ENCODE measurements at regions not wholly inside any gene's neighbourhood (a gene's known extent, or its start where the extent isn't known, plus 50 kb on each side); places are given as distances from the start of the nearest gene placed in this dataset.

DNA sequence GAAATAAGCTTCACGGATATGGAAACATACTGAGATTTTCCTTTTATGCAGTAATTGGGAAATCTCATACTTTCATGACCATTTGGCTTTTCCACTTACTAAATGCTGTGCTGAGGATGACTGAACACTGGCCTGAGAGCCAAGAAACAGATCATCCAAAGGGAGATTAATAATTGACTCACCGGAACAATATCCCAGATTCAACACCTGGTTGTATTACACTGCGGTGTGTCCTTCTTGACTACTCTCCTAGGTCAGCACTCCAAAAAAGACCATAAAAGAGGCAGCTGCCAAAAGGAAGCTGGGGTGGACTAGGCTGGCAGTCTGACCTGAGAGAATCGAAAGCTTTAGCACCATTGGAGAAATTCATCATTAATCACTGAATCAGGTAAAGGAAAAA, 469.1 kb downstream of the CBLN2 start:
- DNase-seq (no peak), ATAC-seq (ENCODE audit: low read depth in 2 of 2) (no peak)
- peaks cover 0 to 30% (median 2%) of the 10 kb centered on the region in 7 donors for H3K9me3 Mint-ChIP-seq
- H3K36me3 Mint-ChIP-seq: no peaks in the 10 kb centered on the region
- H3K4me3 Mint-ChIP-seq: no peak overlapping the region
- H3K4me1 Mint-ChIP-seq: no peaks in the 10 kb centered on the region
- no peak overlapping the region for H3K27ac Mint-ChIP-seq
- no peaks in the 10 kb centered on the region for H3K27me3 Mint-ChIP-seq

GRCh38 chr18:72063001-72063400, 481.1 kb downstream of the CBLN2 start:
- H3K27me3 Mint-ChIP-seq: no peaks in the 10 kb centered on the region
- no peaks in the 10 kb centered on the region for H3K36me3 Mint-ChIP-seq
- no peak overlapping the region for H3K27ac Mint-ChIP-seq
- DNase-seq (no peak), ATAC-seq (ENCODE audit: low read depth in 2 of 2) (no peak)
- H3K9me3 Mint-ChIP-seq: peaks cover 0 to 3% (median 0%) of the 10 kb centered on the region in 7 donors
- no peak overlapping the region for H3K4me3 Mint-ChIP-seq
- no peaks in the 10 kb centered on the region for H3K4me1 Mint-ChIP-seq

GRCh38 chr18:72058851-72059250, 485.3 kb downstream of the CBLN2 start:
- no peak overlapping the region for H3K27ac Mint-ChIP-seq
- H3K27me3 Mint-ChIP-seq: no peaks in the 10 kb centered on the region
- ATAC-seq (ENCODE audit: low read depth in 2 of 2): no peak
- H3K4me1 Mint-ChIP-seq: no peaks in the 10 kb centered on the region
- DNase-seq: no peak
- H3K36me3 Mint-ChIP-seq: no peaks in the 10 kb centered on the region
- H3K9me3 Mint-ChIP-seq: peaks cover 0 to 11% (median 2%) of the 10 kb centered on the region in 7 donors
- H3K4me3 Mint-ChIP-seq: no peak overlapping the region

GRCh38 chr18:72056171-72056570, 488.0 kb downstream of the CBLN2 start:
- Mint-ChIP-seq H3K4me1 (no peaks in the 10 kb centered on the region), H3K27ac (no peak overlapping the region), H3K27me3 (no peaks in the 10 kb centered on the region), H3K4me3 (no peak overlapping the region), H3K9me3 (peaks cover 0 to 9% (median 2%) of the 10 kb centered on the region in 7 donors), H3K36me3 (no peaks in the 10 kb centered on the region)
- DNase-seq: no peak
- ATAC-seq (ENCODE audit: low read depth in 2 of 2): no peak

- H3K9me3 Mint-ChIP-seq: peaks cover 0 to 1% (median 0%) of the 10 kb centered on the region in 7 donors
- ATAC-seq (ENCODE audit: low read depth in 2 of 2) (no peak), DNase-seq (no peak)
- no peaks in the 10 kb centered on the region for H3K4me1 Mint-ChIP-seq
- H3K27me3 Mint-ChIP-seq: no peaks in the 10 kb centered on the region
- H3K36me3 Mint-ChIP-seq: no peaks in the 10 kb centered on the region
- H3K4me3 Mint-ChIP-seq: no peak overlapping the region
- H3K27ac Mint-ChIP-seq: no peak overlapping the region
Observed at GRCh38 chr18:72041313-72042032, 502.7 kb downstream of the CBLN2 start.

DNA sequence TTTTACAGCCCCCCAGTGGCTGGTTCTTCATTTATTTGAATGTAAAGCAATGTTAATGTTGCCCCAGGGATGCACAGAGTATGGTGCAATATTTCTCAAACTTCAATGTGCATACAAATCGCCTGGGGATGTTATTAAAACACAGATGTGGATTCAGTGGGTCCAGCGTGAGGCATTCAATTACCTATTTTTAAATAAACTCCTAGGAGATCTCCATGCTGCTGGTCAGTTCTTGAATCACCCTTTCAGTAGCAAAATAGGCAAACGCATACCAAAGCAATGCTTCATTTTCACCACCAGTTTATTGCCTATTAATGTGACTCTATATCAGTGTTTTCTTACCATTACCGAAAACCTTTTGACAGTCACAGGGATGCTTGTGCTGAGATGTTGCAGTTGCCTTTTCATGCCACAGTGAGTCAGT, 530.7 kb downstream of the CBLN2 start:
- no peaks in the 10 kb centered on the region for H3K4me1 Mint-ChIP-seq
- H3K9me3 Mint-ChIP-seq: peaks cover 0 to 4% (median 0%) of the 10 kb centered on the region in 7 donors
- ATAC-seq (ENCODE audit: low read depth in 2 of 2) (no peak), DNase-seq (no peak)
- no peaks in the 10 kb centered on the region for H3K27me3 Mint-ChIP-seq
- no peak overlapping the region for H3K27ac Mint-ChIP-seq
- no peak overlapping the region for H3K4me3 Mint-ChIP-seq
- H3K36me3 Mint-ChIP-seq: no peaks in the 10 kb centered on the region

GRCh38 chr18:71998547-71999097, 545.5 kb downstream of the CBLN2 start:
- ATAC-seq (ENCODE audit: low read depth in 2 of 2) (no peak), DNase-seq (no peak)
- no peaks in the 10 kb centered on the region for H3K4me1 Mint-ChIP-seq
- H3K9me3 Mint-ChIP-seq: peaks cover 0 to 7% (median 3%) of the 10 kb centered on the region in 7 donors
- no peak overlapping the region for H3K4me3 Mint-ChIP-seq
- H3K36me3 Mint-ChIP-seq: no peaks in the 10 kb centered on the region
- no peaks in the 10 kb centered on the region for H3K27me3 Mint-ChIP-seq
- no peak overlapping the region for H3K27ac Mint-ChIP-seq

GRCh38 chr18:71995904-71996465, 548.2 kb downstream of the CBLN2 start:
- Mint-ChIP-seq H3K4me1 (no peaks in the 10 kb centered on the region), H3K9me3 (peaks cover 0 to 7% (median 1%) of the 10 kb centered on the region in 7 donors), H3K36me3 (no peaks in the 10 kb centered on the region), H3K4me3 (no peak overlapping the region), H3K27me3 (no peaks in the 10 kb centered on the region), H3K27ac (no peak overlapping the region)
- ATAC-seq (ENCODE audit: low read depth in 2 of 2) (no peak), DNase-seq (no peak)

DNA sequence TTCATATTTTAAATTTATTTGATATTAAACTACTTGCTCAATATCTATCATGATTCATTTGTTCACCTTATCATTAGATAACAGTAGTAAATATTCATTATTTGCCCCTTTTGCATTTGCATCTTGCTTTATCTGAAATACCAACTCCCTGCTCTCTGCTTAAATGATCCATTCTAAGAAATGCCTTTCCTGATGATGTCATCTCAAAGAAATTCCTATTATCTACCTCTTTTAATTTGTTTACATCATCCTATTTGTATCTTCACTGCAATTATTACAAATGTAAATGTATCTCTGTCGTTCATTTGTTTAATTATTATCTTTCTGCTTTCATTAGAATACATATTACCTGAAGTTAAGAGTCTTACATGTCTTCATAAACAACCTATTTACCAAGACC, 549.9 kb downstream of the CBLN2 start:
- Mint-ChIP-seq H3K27me3 (no peaks in the 10 kb centered on the region), H3K27ac (no peak overlapping the region), H3K4me3 (no peak overlapping the region), H3K4me1 (no peaks in the 10 kb centered on the region), H3K36me3 (no peaks in the 10 kb centered on the region), H3K9me3 (peaks cover 0 to 7% (median 0%) of the 10 kb centered on the region in 7 donors)
- ATAC-seq (ENCODE audit: low read depth in 2 of 2) (no peak), DNase-seq (no peak)

- no peak for DNase-seq
- H3K27ac Mint-ChIP-seq: no peak overlapping the region
- H3K9me3 Mint-ChIP-seq: peaks cover 0 to 11% (median 0%) of the 10 kb centered on the region in 7 donors
- no peak overlapping the region for H3K4me3 Mint-ChIP-seq
- H3K36me3 Mint-ChIP-seq: no peaks in the 10 kb centered on the region
- ATAC-seq (ENCODE audit: low read depth in 2 of 2): no peak
- no peaks in the 10 kb centered on the region for H3K27me3 Mint-ChIP-seq
- no peaks in the 10 kb centered on the region for H3K4me1 Mint-ChIP-seq
Observed at GRCh38 chr18:71989616-71990015, 554.5 kb downstream of the CBLN2 start.

- no peaks in the 10 kb centered on the region for H3K27me3 Mint-ChIP-seq
- peaks cover 0 to 20% (median 0%) of the 10 kb centered on the region in 7 donors for H3K9me3 Mint-ChIP-seq
- DNase-seq: no peak
- H3K36me3 Mint-ChIP-seq: no peaks in the 10 kb centered on the region
- H3K4me3 Mint-ChIP-seq: no peak overlapping the region
- ATAC-seq (ENCODE audit: low read depth in 2 of 2): no peak
- H3K27ac Mint-ChIP-seq: no peak overlapping the region
- H3K4me1 Mint-ChIP-seq: no peaks in the 10 kb centered on the region
Observed at GRCh38 chr18:71986351-71987050, 557.6 kb downstream of the CBLN2 start.

DNA sequence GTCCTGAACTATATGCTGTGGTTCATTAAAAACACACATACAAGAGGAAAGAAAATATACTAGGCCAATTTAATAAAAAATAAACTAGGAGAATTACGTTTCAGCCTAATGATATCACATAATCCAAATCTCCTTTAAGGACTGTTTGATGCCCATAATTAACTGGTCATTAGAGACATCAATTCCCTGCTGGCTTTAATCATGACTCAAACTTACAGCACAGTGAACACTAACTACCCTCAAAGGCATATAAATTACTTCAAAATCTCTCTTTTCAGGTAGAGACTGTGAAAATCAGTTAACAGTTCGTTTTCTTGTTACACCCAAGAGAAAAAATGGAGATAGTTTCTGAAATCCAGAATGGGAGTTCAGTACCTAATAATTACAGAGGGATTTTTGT, 567.4 kb downstream of the CBLN2 start:
- no peaks in the 10 kb centered on the region for H3K27me3 Mint-ChIP-seq
- H3K4me1 Mint-ChIP-seq: no peaks in the 10 kb centered on the region
- H3K9me3 Mint-ChIP-seq: peaks cover 0 to 4% (median 0%) of the 10 kb centered on the region in 7 donors
- ATAC-seq (ENCODE audit: low read depth in 2 of 2) (no peak), DNase-seq (no peak)
- H3K4me3 Mint-ChIP-seq: no peak overlapping the region
- no peaks in the 10 kb centered on the region for H3K36me3 Mint-ChIP-seq
- H3K27ac Mint-ChIP-seq: no peak overlapping the region

GRCh38 chr18:71966791-71967190, 577.4 kb downstream of the CBLN2 start:
- DNase-seq: no peak
- Mint-ChIP-seq H3K4me3 (no peak overlapping the region), H3K4me1 (no peaks in the 10 kb centered on the region), H3K27me3 (no peaks in the 10 kb centered on the region), H3K36me3 (no peaks in the 10 kb centered on the region), H3K27ac (no peak overlapping the region), H3K9me3 (peaks cover 4 to 15% (median 8%) of the 10 kb centered on the region in 7 donors)
- no peak for ATAC-seq (ENCODE audit: low read depth in 2 of 2)

DNA sequence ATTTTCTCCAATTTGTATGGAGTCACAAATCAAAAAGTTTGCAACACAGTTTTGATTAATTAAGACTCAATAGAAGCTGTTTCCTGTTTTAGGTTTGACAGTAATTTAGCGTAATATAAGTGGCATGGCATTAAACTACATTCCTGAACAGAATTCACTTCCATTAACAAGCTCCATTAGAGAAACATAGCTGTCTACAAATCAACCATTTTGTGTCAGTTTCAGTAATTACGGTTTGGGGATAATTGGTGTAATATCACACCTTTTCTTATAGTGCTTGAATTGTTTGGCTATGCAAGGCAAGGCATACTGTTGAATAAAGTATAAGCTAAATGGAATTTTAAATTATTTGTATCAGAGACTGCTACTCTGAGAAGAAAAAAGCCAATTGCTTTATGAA, 585.5 kb downstream of the CBLN2 start:
- DNase-seq (no peak), ATAC-seq (ENCODE audit: low read depth in 2 of 2) (no peak)
- no peak overlapping the region for H3K27ac Mint-ChIP-seq
- peaks cover 0 to 9% (median 3%) of the 10 kb centered on the region in 7 donors for H3K9me3 Mint-ChIP-seq
- H3K36me3 Mint-ChIP-seq: no peaks in the 10 kb centered on the region
- no peaks in the 10 kb centered on the region for H3K27me3 Mint-ChIP-seq
- no peaks in the 10 kb centered on the region for H3K4me1 Mint-ChIP-seq
- H3K4me3 Mint-ChIP-seq: no peak overlapping the region
